HepG2 (cell line): ENCODE measurements at regions not wholly inside any gene's neighbourhood (a gene's known extent, or its start where the extent isn't known, plus 50 kb on each side); places are given as distances from the start of the nearest gene placed in this dataset.

Experiments
- ATAC-seq: fragments of 200-7000 bp; cut with Tn5 transposase; 3 replicates; pipeline ENCODE4 v1.9.1; 2020; ENCODE audit warnings: mild to moderate bottlenecking, moderate library complexity
- BruUV-seq: library from RNA; stranded (reverse); fragments of 400-500 nt; replicated peaks from 2 replicates; lab custom pipeline; 2021; lab: Mats Ljungman, UMichigan
- CTCF ChIA-PET: fragments of 300-600 bp; formaldehyde crosslinking; extraction: SDS; loops from one replicate; lab custom pipeline; 2021; ENCODE audit warnings: low total read pairs, inconsistent platforms, low intra/inter-chr PET ratio; lab: Yijun Ruan, JAX
- POLR2A ChIA-PET: fragments of 350-600 bp; sonication (Branson Sonifier 250); formaldehyde crosslinking; loops from one replicate; lab custom pipeline; 2020; ENCODE audit warnings: antibody characterized with exemption, inconsistent platforms; lab: Yijun Ruan, JAX
- DNase-seq: peaks from one replicate; pipeline ENCODE4 v3.0.0-alpha.2; 2015; ENCODE audit warnings: low spot score
- FAIRE-seq: peaks from 3 replicates; lab custom pipeline; 2011; peaks lifted over from hg19 to GRCh38; lab: Jason Lieb, UNC
- H2AFZ ChIP-seq: one replicate; pipeline ENCODE4 v1.6.1; 2011; ENCODE audit warnings: low read length, inconsistent platforms
- H3K27ac ChIP-seq: fragments of 300-600 bp; 3 replicates; pipeline ENCODE4 v1.8.0; 2011; ENCODE audit warnings: mixed run types, mild to moderate bottlenecking, mixed read lengths, low read length, inconsistent platforms; ENCODE audit not compliant: insufficient read depth; ENCODE audit errors: extremely low read length
- H3K27me3 ChIP-seq, 2 experiments: fragments of 200-600 bp in 1 of 2; 2 replicates in 1 of 2; 3 replicates in 1 of 2; pipeline versions ENCODE4 v1.6.0 to v1.8.0; 2011; ENCODE audit warnings: low read length in 2 of 2, mild to moderate bottlenecking in 2 of 2, moderate library complexity in 2 of 2, inconsistent platforms in 1 of 2; ENCODE audit not compliant: insufficient read depth in 2 of 2, control insufficient read depth in 1 of 2
- H3K36me3 ChIP-seq, 2 experiments: fragments of 200-600 bp in 1 of 2; replicated peaks in 1 of 2; 2 replicates in 1 of 2; 3 replicates in 1 of 2; pipeline versions ENCODE4 v1.5.1 to v1.8.0; 2011; ENCODE audit warnings: low read length in 2 of 2, inconsistent platforms in 1 of 2; ENCODE audit not compliant: insufficient read depth in 2 of 2, control insufficient read depth in 1 of 2
- H3K4me1 ChIP-seq: 2 replicates; pipeline ENCODE4 v1.5.1; 2012; ENCODE audit warnings: low read length, inconsistent platforms; ENCODE audit not compliant: insufficient read depth
- H3K4me2 ChIP-seq: 2 replicates; pipeline ENCODE4 v1.6.0; 2011; ENCODE audit warnings: low read depth, low read length, inconsistent platforms
- H3K4me3 ChIP-seq, 3 experiments: fragments of 200-600 bp in 1 of 3; sonication (generic), shearing (Covaris generic) in 1 of 3; replicated peaks in 1 of 3; 2 replicates each; pipeline ENCODE4 v1.5.1; 2011 to 2016; ENCODE audit warnings: low read length in 3 of 3, inconsistent platforms in 2 of 3, low read depth in 2 of 3, mild to moderate bottlenecking in 2 of 3, control low read depth in 1 of 3, mixed read lengths in 1 of 3; ENCODE audit not compliant: insufficient read depth in 1 of 3
- H3K79me2 ChIP-seq: one replicate; pipeline ENCODE4 v1.6.1; 2011; ENCODE audit warnings: low read length, inconsistent platforms; ENCODE audit not compliant: insufficient read depth
- H3K9ac ChIP-seq: 2 replicates; pipeline ENCODE4 v1.6.0; 2011; ENCODE audit warnings: mild to moderate bottlenecking, low read depth, low read length, inconsistent platforms; ENCODE audit not compliant: insufficient read depth
- H3K9me3 ChIP-seq: 2 replicates; pipeline ENCODE4 v1.5.1; 2012; ENCODE audit warnings: mild to moderate bottlenecking, low read length
- H4K20me1 ChIP-seq: 2 replicates; pipeline ENCODE4 v1.6.0; 2011; ENCODE audit warnings: inconsistent platforms, mild to moderate bottlenecking, low read length, moderate library complexity; ENCODE audit not compliant: insufficient read depth
- GATAD1 ChIP-seq: IDR thresholded peaks from 2 replicates; pipeline ENCODE4 v1.6.1; 2016; ENCODE audit warnings: missing genetic modification reagents, missing compliant biosample characterization
- JUN ChIP-seq: sonication (generic); formaldehyde crosslinking; IDR thresholded peaks from 2 replicates; pipeline ENCODE4 v1.4.0; 2020; ENCODE audit warnings: mild to moderate bottlenecking, missing genetic modification reagents
- KLF11 ChIP-seq: IDR thresholded peaks from 2 replicates; pipeline ENCODE4 v1.6.1; 2016; ENCODE audit warnings: missing compliant biosample characterization
- KLF6 ChIP-seq: IDR thresholded peaks from 2 replicates; pipeline ENCODE4 v1.8.0; 2016; ENCODE audit warnings: missing biosample characterization, missing genetic modification reagents
- MED1 ChIP-seq: sonication (generic); formaldehyde crosslinking; IDR thresholded peaks from 2 replicates; pipeline ENCODE4 v1.4.0; 2020; ENCODE audit warnings: missing genetic modification reagents
- NFRKB ChIP-seq: fragments of 450-650 bp; IDR thresholded peaks from 2 replicates; pipeline ENCODE4 v1.6.1; 2017
- RBM22 ChIP-seq: fragments of 200-400 bp; formaldehyde crosslinking; optimal IDR thresholded peaks from 2 replicates; pipeline ENCODE3; 2017; ENCODE audit warnings: mild to moderate bottlenecking, low read length, moderate library complexity
- SIN3A ChIP-seq: IDR thresholded peaks from 2 replicates; pipeline ENCODE4 v1.6.1; 2011; ENCODE audit warnings: low read depth, mild to moderate bottlenecking, control low read depth, low read length, borderline replicate concordance
- ZNF44 ChIP-seq: sonication (generic); formaldehyde crosslinking; IDR thresholded peaks from 2 replicates; pipeline ENCODE4 v1.5.1; 2020; ENCODE audit warnings: mild to moderate bottlenecking, missing genetic modification reagents
- ZNF577 ChIP-seq: sonication (generic); formaldehyde crosslinking; IDR thresholded peaks from 2 replicates; pipeline ENCODE4 v1.4.0; 2020; ENCODE audit warnings: mild to moderate bottlenecking, low read depth, missing genetic modification reagents, borderline replicate concordance
- WGBS: methylation state at CpG from one replicate; pipeline ENCODE4 v1.1.6; 2017; ENCODE audit warnings: low lambda C conversion rate; 5-methylcytosine and 5-hydroxymethylcytosine counted together
- in situ Hi-C: cut with HindIII; loops from 2 replicates; pipeline ENCODE4 v1.10.0; 2017; ENCODE audit warnings: low pct_unique_long_range_greater_than_20kb; ENCODE audit not compliant: extremely low pct_ligation_motif_present
- intact Hi-C: fragments of 100-400 bp; cut with micrococcal nuclease; formaldehyde crosslinking; loops from one replicate; pipeline ENCODE4 v1.10.0; 2022; ENCODE audit not compliant: unreplicated experiment
- TF ChIP-seq, protein P1 (sequence below): fragments of 450-650 bp; IDR thresholded peaks from 2 replicates; pipeline ENCODE4 v1.6.1; 2017; ENCODE audit warnings: mild to moderate bottlenecking
- TF ChIP-seq, protein P2 (sequence below): sonication (generic); formaldehyde crosslinking; IDR thresholded peaks from 2 replicates; pipeline ENCODE4 v1.4.0; 2020; ENCODE audit warnings: missing genetic modification reagents
- TF ChIP-seq, protein P3 (sequence below): IDR thresholded peaks from 2 replicates; pipeline ENCODE4 v1.6.1; 2018; ENCODE audit warnings: missing genetic modification reagents, mild to moderate bottlenecking, missing compliant biosample characterization

DNA sequence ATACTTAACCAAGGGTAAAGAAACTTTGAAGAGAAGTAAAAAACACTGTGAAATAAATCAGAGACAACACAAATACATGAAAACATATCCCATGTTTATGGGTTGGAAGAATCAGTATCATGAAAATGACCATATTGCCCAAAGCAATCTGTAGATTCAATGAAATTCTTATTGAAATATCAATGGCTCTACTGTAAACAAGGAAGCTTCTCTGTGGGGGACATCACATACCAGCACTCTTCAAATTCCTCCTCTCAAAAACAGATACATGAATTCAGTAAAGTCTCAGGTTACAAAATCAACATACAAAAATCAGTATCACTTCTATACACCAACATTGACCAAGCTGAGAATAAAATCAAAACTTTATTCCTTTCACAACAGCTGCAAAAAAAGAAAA, 63.5 kb upstream of the CNTNAP5 start:
- intact Hi-C loops: no loop called here
- TF ChIP-seq, protein P1, sequence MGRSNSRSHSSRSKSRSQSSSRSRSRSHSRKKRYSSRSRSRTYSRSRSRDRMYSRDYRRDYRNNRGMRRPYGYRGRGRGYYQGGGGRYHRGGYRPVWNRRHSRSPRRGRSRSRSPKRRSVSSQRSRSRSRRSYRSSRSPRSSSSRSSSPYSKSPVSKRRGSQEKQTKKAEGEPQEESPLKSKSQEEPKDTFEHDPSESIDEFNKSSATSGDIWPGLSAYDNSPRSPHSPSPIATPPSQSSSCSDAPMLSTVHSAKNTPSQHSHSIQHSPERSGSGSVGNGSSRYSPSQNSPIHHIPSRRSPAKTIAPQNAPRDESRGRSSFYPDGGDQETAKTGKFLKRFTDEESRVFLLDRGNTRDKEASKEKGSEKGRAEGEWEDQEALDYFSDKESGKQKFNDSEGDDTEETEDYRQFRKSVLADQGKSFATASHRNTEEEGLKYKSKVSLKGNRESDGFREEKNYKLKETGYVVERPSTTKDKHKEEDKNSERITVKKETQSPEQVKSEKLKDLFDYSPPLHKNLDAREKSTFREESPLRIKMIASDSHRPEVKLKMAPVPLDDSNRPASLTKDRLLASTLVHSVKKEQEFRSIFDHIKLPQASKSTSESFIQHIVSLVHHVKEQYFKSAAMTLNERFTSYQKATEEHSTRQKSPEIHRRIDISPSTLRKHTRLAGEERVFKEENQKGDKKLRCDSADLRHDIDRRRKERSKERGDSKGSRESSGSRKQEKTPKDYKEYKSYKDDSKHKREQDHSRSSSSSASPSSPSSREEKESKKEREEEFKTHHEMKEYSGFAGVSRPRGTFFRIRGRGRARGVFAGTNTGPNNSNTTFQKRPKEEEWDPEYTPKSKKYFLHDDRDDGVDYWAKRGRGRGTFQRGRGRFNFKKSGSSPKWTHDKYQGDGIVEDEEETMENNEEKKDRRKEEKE: no peak
- TF ChIP-seq MED1 (CRISPR knock-in tag): no peak
- no peak for TF ChIP-seq SIN3A
- TF ChIP-seq KLF6 (CRISPR knock-in tag): no peak
- TF ChIP-seq GATAD1: no peak
- TF ChIP-seq, all 625 proteins: peak for 0
- in situ Hi-C loops: no loop called here
- Histone ChIP-seq H3K9me3 (peaks cover 98% of the 10 kb centered on the region), H3K79me2 (no peaks in the 10 kb centered on the region), H3K4me3 (no peak overlapping the region), H3K4me1 (no peaks in the 10 kb centered on the region), H3K27ac (no peak overlapping the region), H3K9ac (no peak overlapping the region), H2AFZ (no peak overlapping the region), H4K20me1 (no peaks in the 10 kb centered on the region), H3K27me3 (no peaks in the 10 kb centered on the region), H3K36me3 (no peaks in the 10 kb centered on the region), H3K4me2 (no peak overlapping the region)
- no peak for DNase-seq
- ATAC-seq: no peak
- BruUV-seq: no TSS peak
- POLR2A ChIA-PET: no interaction called here
- no peak for FAIRE-seq
- CTCF ChIA-PET: no interaction called here

DNA sequence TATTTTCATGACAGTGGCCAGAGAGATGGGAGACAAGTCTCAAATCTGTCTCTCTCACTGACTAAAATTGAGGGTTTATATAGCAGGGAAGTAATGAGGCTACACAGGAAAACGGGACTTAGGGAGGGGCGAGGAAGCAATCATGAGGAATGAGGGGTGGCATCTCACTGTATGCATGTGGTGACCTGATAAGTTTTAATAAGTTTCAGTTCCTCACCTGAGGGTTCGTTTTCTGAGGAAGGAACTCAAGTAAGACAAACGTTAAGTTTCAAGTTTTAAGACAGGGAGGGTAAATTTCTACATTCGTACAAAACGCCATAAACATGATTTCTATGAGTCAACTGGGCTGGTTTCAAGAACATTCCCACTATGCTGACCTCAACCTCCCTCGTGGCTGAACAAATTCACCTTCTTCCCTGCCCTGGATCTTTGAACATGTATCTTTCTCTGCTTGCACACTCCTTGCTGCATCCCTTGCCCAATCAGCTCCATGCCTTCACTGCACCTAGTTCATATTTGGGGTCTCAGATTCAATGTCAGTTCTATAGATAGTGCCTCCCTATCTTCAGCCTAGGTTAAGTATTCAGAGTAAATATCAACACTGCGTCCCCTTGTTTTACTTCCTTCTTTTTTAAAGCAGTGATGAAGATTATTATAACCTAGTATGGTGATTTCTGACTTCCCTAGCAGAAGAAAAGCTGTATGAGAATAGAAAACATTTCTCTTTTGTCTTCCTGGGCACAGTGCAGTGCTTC, 53.3 kb upstream of the CNTNAP5 start:
- H2AFZ ChIP-seq: no peak overlapping the region
- intact Hi-C loops (no loop called here), in situ Hi-C loops (no loop called here)
- H3K27me3 ChIP-seq: no peaks in the 10 kb centered on the region
- ChIA-PET CTCF (no interaction called here), POLR2A (no interaction called here)
- H3K9me3 ChIP-seq: peaks cover 86% of the 10 kb centered on the region
- DNase-seq: no peak
- H3K4me3 ChIP-seq: no peak overlapping the region
- H3K79me2 ChIP-seq: no peaks in the 10 kb centered on the region
- H3K36me3 ChIP-seq: no peaks in the 10 kb centered on the region
- no TSS peak for BruUV-seq
- no peak for TF ChIP-seq JUN (CRISPR knock-in tag)
- TF ChIP-seq, protein P2, sequence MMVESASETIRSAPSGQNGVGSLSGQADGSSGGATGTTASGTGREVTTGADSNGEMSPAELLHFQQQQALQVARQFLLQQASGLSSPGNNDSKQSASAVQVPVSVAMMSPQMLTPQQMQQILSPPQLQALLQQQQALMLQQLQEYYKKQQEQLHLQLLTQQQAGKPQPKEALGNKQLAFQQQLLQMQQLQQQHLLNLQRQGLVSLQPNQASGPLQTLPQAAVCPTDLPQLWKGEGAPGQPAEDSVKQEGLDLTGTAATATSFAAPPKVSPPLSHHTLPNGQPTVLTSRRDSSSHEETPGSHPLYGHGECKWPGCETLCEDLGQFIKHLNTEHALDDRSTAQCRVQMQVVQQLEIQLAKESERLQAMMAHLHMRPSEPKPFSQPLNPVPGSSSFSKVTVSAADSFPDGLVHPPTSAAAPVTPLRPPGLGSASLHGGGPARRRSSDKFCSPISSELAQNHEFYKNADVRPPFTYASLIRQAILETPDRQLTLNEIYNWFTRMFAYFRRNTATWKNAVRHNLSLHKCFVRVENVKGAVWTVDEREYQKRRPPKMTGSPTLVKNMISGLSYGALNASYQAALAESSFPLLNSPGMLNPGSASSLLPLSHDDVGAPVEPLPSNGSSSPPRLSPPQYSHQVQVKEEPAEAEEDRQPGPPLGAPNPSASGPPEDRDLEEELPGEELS (CRISPR knock-in tag): no peak
- TF ChIP-seq ZNF44: no peak
- no peak for TF ChIP-seq RBM22
- TF ChIP-seq NFRKB: no peak
- TF ChIP-seq ZNF577: no peak
- TF ChIP-seq KLF11 (CRISPR knock-in tag): no peak
- TF ChIP-seq, protein P3, sequence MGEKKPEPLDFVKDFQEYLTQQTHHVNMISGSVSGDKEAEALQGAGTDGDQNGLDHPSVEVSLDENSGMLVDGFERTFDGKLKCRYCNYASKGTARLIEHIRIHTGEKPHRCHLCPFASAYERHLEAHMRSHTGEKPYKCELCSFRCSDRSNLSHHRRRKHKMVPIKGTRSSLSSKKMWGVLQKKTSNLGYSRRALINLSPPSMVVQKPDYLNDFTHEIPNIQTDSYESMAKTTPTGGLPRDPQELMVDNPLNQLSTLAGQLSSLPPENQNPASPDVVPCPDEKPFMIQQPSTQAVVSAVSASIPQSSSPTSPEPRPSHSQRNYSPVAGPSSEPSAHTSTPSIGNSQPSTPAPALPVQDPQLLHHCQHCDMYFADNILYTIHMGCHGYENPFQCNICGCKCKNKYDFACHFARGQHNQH (CRISPR knock-in tag): no peak
- no peak overlapping the region for H3K4me2 ChIP-seq
- no peak for ATAC-seq
- H4K20me1 ChIP-seq: no peaks in the 10 kb centered on the region
- no peak overlapping the region for H3K9ac ChIP-seq
- 3% methylated on average over 8 of the region's 8 CpGs for WGBS
- H3K27ac ChIP-seq: no peak overlapping the region
- FAIRE-seq: no peak
- no peaks in the 10 kb centered on the region for H3K4me1 ChIP-seq
